ENCODE measurements at regions not wholly inside any gene's neighbourhood (a gene's known extent, or its start where the extent isn't known, plus 50 kb on each side); places are given as distances from the start of the nearest gene placed in this dataset.

GRCh38 chr14:28701733-28702132, 64.9 kb upstream of the FOXG1 start:
- H3K9ac ChIP-seq (ENCODE audit: control insufficient read depth, extremely low read depth, insufficient read depth, low read length), result no peak overlapping the region
- H3K4me3 ChIP-seq (ENCODE audit: control insufficient read depth in 2 of 3, extremely low read depth in 1 of 3, insufficient read depth in 2 of 3, low read depth in 1 of 3, low read length in 3 of 3), result no peak overlapping the region
- no peak overlapping the region for H3K4me2 ChIP-seq (ENCODE audit: control insufficient read depth, extremely low read depth, insufficient read depth, low read depth, low read length)
- H4K20me1 ChIP-seq (ENCODE audit: control insufficient read depth, extremely low read depth, insufficient read depth, low read length), result no peaks in the 10 kb centered on the region
- no peak overlapping the region for H3K27ac ChIP-seq (ENCODE audit: control insufficient read depth, insufficient read depth, low read length)
- no peaks in the 10 kb centered on the region for H3K9me1 ChIP-seq (ENCODE audit: control insufficient read depth, extremely low read depth, insufficient read depth, low read length)
- no peaks in the 10 kb centered on the region for H3K4me1 ChIP-seq (ENCODE audit: control insufficient read depth, extremely low read depth, insufficient read depth, low read length)
- FAIRE-seq, result no peak
- H3K36me3 ChIP-seq (ENCODE audit: control insufficient read depth in 2 of 2, extremely low read depth in 1 of 2, insufficient read depth in 2 of 2, low read length in 2 of 2), result no peaks in the 10 kb centered on the region
- no peak for DNase-seq (ENCODE audit: low read depth, low spot score)
- no peaks in the 10 kb centered on the region for H3K27me3 ChIP-seq (ENCODE audit: control insufficient read depth, extremely low read depth, insufficient read depth, low read length)
- TF ChIP-seq EZH2 (IDR thresholded peaks at IDR 0.05; ENCODE audit: low read length) (no peak), CTCF (optimal IDR thresholded peaks at IDR 0.05 in 1 of 3, IDR thresholded peaks at IDR 0.05 in 1 of 3, conservative IDR thresholded peaks at IDR 0.05 in 1 of 3; ENCODE audit: extremely low read depth in 1 of 3, insufficient read depth in 2 of 3, low read length in 3 of 3) (no peak)
- dilution Hi-C loops (cut with MboI; ENCODE audit: extremely low pct_ligation_motif_present, low sequenced_read_pairs), result no loop called here
- no peaks in the 10 kb centered on the region for H3K79me2 ChIP-seq (ENCODE audit: control insufficient read depth, insufficient read depth, low read length)
- H3K9me3 ChIP-seq (ENCODE audit: control insufficient read depth, low read depth, low read length), result no peaks in the 10 kb centered on the region
- no peak overlapping the region for H2AFZ ChIP-seq (ENCODE audit: control insufficient read depth, low read length)

- no peaks in the 10 kb centered on the region for H3K36me3 ChIP-seq (ENCODE audit: control insufficient read depth in 2 of 2, extremely low read depth in 1 of 2, insufficient read depth in 2 of 2, low read length in 2 of 2)
- no peak overlapping the region for H3K4me3 ChIP-seq (ENCODE audit: control insufficient read depth in 2 of 3, extremely low read depth in 1 of 3, insufficient read depth in 2 of 3, low read depth in 1 of 3, low read length in 3 of 3)
- H3K9ac ChIP-seq (ENCODE audit: control insufficient read depth, extremely low read depth, insufficient read depth, low read length), result no peak overlapping the region
- dilution Hi-C loops (cut with MboI; ENCODE audit: extremely low pct_ligation_motif_present, low sequenced_read_pairs), result no loop called here
- no peak overlapping the region for H2AFZ ChIP-seq (ENCODE audit: control insufficient read depth, low read length)
- H3K4me1 ChIP-seq (ENCODE audit: control insufficient read depth, extremely low read depth, insufficient read depth, low read length), result peaks cover 6% of the 10 kb centered on the region
- H4K20me1 ChIP-seq (ENCODE audit: control insufficient read depth, extremely low read depth, insufficient read depth, low read length), result no peaks in the 10 kb centered on the region
- DNase-seq (ENCODE audit: low read depth, low spot score) (no peak), FAIRE-seq (no peak)
- no peaks in the 10 kb centered on the region for H3K9me3 ChIP-seq (ENCODE audit: control insufficient read depth, low read depth, low read length)
- TF ChIP-seq CTCF (optimal IDR thresholded peaks at IDR 0.05 in 1 of 3, IDR thresholded peaks at IDR 0.05 in 1 of 3, conservative IDR thresholded peaks at IDR 0.05 in 1 of 3; ENCODE audit: extremely low read depth in 1 of 3, insufficient read depth in 2 of 3, low read length in 3 of 3) (no peak), EZH2 (IDR thresholded peaks at IDR 0.05; ENCODE audit: low read length) (no peak)
- H3K27ac ChIP-seq (ENCODE audit: control insufficient read depth, insufficient read depth, low read length), result no peak overlapping the region
- H3K79me2 ChIP-seq (ENCODE audit: control insufficient read depth, insufficient read depth, low read length), result no peaks in the 10 kb centered on the region
- no peaks in the 10 kb centered on the region for H3K9me1 ChIP-seq (ENCODE audit: control insufficient read depth, extremely low read depth, insufficient read depth, low read length)
- no peaks in the 10 kb centered on the region for H3K27me3 ChIP-seq (ENCODE audit: control insufficient read depth, extremely low read depth, insufficient read depth, low read length)
- no peak overlapping the region for H3K4me2 ChIP-seq (ENCODE audit: control insufficient read depth, extremely low read depth, insufficient read depth, low read depth, low read length)
Observed at GRCh38 chr14:28703482-28703881, 63.1 kb upstream of the FOXG1 start.

All from keratinocyte (primary cell).